HG02885 (cell line): ENCODE measurements at regions not wholly inside any gene's neighbourhood (a gene's known extent, or its start where the extent isn't known, plus 50 kb on each side); places are given as distances from the start of the nearest gene placed in this dataset.

Source experiments
- ATAC-seq: cut with Tn5 transposase; IDR thresholded peaks from one replicate; pipeline ENCODE4 v1.9.1; 2021; ENCODE audit warnings: mild to moderate bottlenecking; ENCODE audit not compliant: unreplicated experiment, poor library complexity

GRCh38 chr9:17846948-17847655 is 268.2 kb downstream of the SH3GL2 start:
- no peak for ATAC-seq

DNA sequence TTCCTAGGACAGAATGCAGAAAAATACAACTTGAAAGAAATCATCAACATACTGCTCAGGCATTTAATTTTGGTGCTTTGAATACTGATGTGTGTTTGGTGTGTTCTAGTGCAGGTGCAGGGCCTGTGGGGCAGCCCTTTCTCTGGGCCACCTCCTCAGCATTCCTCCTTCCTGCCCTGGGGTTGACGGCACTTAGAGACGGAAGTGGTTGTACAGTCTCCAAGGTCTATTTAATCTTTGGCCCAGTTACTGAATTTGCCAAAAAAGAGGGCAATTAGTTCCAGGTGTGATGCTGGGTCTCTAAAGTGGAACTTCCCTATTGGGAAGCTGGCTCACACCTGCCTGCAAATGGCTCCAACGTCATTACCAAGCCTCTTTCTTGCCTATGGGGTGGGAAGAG is 269.0 kb downstream of the SH3GL2 start:
- ATAC-seq = no peak

GRCh38 chr9:17852108-17852507 is 273.2 kb downstream of the SH3GL2 start:
- ATAC-seq = no peak

DNA sequence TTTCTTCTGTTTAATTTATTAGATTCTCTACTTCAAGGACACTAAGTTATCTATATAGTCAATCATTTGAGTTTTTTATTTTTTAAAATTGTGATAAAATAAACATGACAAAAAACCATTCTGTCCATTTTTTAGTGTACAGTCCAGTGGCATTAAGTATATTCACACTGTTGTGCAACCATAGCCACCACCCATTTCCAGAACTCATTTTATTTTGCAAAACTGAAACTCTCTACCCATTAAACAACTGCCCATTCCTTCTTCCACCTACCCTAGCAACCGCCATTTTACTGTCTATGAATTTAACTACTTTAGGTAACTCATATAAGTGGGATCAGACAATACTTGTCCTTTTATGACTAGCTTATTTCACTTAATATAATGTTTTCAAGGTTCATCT is 275.6 kb downstream of the SH3GL2 start:
- no peak for ATAC-seq

- no peak for ATAC-seq
These were observed 278.1 kb downstream of the SH3GL2 start for GRCh38 chr9:17856995-17857394.

GRCh38 chr9:17859228-17859627 is 280.4 kb downstream of the SH3GL2 start:
- ATAC-seq = no peak

GRCh38 chr9:17859987-17860386 is 281.1 kb downstream of the SH3GL2 start:
- no peak for ATAC-seq

DNA sequence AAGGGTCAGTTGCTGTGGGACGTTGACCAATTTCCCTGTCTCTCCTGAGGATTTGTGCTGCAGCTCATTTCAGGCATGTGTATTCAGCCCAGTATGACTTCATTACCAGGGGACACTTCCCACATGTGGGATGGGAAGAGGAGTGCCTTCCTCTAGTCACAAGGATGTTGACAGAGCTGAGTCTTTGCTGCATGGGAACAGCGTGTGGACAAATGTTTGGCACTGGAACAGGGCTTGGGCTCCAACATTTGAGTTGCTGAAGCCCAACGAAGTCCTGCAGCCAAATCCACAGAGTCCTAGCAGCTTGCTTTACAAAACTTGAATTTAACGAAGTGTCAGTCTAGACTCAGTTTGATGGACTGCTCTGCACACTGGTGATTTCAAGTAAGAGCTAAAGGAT is 283.2 kb downstream of the SH3GL2 start:
- ATAC-seq = no peak

- no peak for ATAC-seq
These were observed 283.8 kb downstream of the SH3GL2 start for GRCh38 chr9:17862629-17863028.

DNA sequence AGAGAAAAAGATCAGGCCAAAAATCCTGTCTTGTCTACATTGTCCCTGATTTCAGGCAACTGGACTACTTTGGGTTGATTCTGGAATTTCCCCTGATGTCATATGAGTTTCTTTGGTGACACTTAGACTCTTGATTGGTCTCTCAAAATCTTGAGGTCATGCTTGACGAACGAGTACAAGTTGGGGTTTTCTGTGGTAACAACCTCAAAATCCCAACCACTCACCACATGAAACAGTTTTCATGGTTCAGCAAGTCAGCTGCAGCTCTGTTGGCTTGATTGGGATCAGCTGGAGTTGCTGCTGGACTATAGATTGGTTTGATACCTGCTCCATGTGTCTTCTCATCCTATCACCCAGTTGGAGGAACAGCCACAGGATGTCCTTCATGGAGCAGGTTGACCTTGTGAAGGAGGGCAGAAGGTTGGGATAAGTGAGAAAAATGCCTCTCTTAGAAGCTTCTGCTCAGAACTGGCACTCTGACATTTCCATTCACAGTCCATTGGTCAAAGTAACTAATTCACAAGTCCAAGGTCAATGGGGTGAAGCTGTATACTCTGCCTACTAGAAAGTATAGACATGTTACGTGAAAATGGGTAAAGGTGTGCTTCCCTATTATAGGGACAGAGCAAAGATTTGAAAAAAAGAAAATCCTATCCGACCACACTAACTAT is 284.5 kb downstream of the SH3GL2 start:
- peak; percentile 88 for ATAC-seq

DNA sequence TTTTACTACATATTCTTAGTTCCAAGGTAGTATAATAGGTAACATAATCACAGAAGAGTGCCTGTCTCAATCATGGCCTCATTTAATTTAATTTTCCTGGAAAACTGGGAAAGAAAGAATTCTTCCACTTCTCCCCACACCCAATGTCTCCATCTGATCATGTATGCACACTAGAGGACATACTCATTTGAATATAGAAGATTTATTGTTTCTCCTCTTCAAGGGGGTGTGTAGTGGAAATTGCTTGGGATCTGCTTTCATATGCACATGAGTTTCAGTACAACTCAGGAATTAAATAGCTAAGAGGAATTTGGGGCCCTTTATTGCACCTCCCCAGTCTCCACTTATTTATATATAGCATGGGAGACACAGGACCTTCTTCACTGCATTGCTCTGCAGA is 285.1 kb downstream of the SH3GL2 start:
- ATAC-seq = no peak

GRCh38 chr9:17864951-17865350 is 286.1 kb downstream of the SH3GL2 start:
- ATAC-seq = no peak

DNA sequence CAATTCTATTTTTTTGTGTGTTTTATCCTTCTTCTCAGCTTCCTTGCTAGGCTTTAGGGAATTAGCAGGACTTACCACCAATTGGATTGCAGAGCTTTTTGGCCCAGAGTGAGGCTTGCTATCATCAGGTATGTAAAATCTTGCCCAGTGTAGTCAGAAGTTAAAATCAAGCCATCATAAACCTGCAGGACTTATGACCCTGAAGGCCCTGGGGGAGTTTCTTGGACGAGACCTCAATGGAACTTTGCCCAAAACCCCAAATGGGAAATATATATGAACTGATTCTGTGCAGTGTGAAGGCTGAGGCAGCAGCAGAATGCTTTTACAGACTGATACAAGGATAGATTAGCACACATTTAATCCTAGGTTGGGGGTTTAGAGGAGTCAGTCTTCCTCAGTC is 287.0 kb downstream of the SH3GL2 start:
- ATAC-seq = no peak

- no peak for ATAC-seq
These were observed 291.9 kb downstream of the SH3GL2 start for GRCh38 chr9:17870722-17871121.

GRCh38 chr9:17871213-17871890 is 292.5 kb downstream of the SH3GL2 start:
- ATAC-seq = peak; percentile 36

- ATAC-seq = no peak
These were observed 297.0 kb downstream of the SH3GL2 start for GRCh38 chr9:17875886-17876285.

GRCh38 chr9:17876687-17877086 is 297.8 kb downstream of the SH3GL2 start:
- ATAC-seq = no peak

DNA sequence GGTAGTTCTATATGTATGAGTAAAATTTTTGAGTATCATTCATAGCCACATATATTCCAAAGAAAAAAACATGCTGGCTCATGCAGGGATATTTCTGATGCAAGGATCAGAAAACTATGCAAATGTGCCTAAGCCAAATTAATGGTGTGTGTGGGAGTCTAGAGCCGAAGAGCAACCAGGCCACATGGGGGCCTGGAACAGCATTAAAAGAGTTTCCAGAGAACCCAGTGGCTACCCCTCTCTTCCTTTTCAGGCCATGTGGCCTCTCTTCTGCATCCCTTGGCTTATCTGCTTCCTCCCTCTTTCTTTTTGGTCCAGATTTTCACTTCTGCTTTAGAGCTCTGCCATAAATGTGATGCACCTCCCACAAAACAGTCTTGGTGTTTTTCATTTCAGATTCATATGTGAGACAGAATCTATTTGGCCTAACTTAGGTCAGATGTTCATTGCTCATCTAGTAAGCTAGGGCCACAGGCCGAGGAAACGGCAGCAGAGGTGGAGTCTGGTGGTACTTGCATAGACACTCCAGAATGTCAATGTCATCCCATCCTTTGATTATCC is 300.0 kb downstream of the SH3GL2 start:
- ATAC-seq = peak; percentile 57

DNA sequence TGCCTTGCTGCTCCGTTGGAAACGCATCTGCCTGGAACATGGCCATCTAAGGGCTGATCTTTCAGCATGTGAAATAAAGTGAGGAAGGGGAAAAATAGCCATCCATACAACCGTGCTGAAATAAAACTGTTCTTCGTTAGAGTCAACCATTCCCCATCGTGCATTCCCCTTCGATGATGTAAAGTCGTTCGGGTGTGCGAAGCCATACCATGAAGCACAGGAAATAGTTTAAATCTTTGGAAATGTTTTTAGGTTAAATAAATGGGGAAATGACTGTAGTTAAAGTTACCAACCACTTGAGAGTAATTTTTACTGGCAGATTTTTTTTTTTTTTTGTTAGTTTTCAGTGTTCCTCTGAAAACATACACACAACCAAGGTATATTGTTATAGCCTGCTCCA is 302.5 kb downstream of the SH3GL2 start:
- no peak for ATAC-seq

- no peak for ATAC-seq
These were observed 304.1 kb downstream of the SH3GL2 start for GRCh38 chr9:17882688-17883594.
